GM12873 (cell line): ENCODE measurements at regions not wholly inside any gene's neighbourhood (a gene's known extent, or its start where the extent isn't known, plus 50 kb on each side); places are given as distances from the start of the nearest gene placed in this dataset.

Source experiments
- CTCF ChIP-seq: IDR thresholded peaks from 2 replicates; pipeline ENCODE4 v1.5.1; 2012; ENCODE audit warnings: low read depth, mild to moderate bottlenecking, moderate library complexity, low read length, control low read depth; ENCODE audit not compliant: insufficient read depth; ENCODE audit errors: missing control alignments

- TF ChIP-seq CTCF, result no peak
These were observed 294.2 kb upstream of the NCKAP5 start for GRCh38 chr2:133862400-133862977.

- TF ChIP-seq CTCF, result no peak
These were observed 295.0 kb upstream of the NCKAP5 start for GRCh38 chr2:133863106-133863800.

- TF ChIP-seq CTCF, result no peak
These were observed 296.9 kb upstream of the NCKAP5 start for GRCh38 chr2:133865141-133865540.

- TF ChIP-seq CTCF, result no peak
These were observed 298.9 kb upstream of the NCKAP5 start for GRCh38 chr2:133867166-133867565.

GRCh38 chr2:133871545-133872209, 303.4 kb upstream of the NCKAP5 start:
- TF ChIP-seq CTCF, result no peak

GRCh38 chr2:133878326-133878725, 310.1 kb upstream of the NCKAP5 start:
- no peak for TF ChIP-seq CTCF

- no peak for TF ChIP-seq CTCF
These were observed 311.4 kb upstream of the NCKAP5 start for GRCh38 chr2:133879703-133880102.
